Keratinocyte (primary cell): ENCODE measurements at regions not wholly inside any gene's neighbourhood (a gene's known extent, or its start where the extent isn't known, plus 50 kb on each side); places are given as distances from the start of the nearest gene placed in this dataset.

Experiments used
- EZH2 ChIP-seq: IDR thresholded peaks from one replicate; pipeline ENCODE4 v1.6.1; 2012; ENCODE audit warnings: inconsistent platforms, mild to moderate bottlenecking, low read length, moderate library complexity
- TF ChIP-seq, protein P1 (sequence below), 3 experiments: IDR thresholded peaks in 1 of 3; conservative IDR thresholded peaks in 1 of 3; optimal IDR thresholded peaks in 1 of 3; 2 replicates in 2 of 3; 3 replicates in 1 of 3; pipeline versions ENCODE3 to v1.5.1; 2011; ENCODE audit warnings: low read length in 3 of 3, mild to moderate bottlenecking in 3 of 3, moderate library complexity in 2 of 3, control low read depth in 1 of 3, inconsistent platforms in 1 of 3; ENCODE audit not compliant: insufficient read depth in 2 of 3; ENCODE audit errors: extremely low read depth in 1 of 3

DNA sequence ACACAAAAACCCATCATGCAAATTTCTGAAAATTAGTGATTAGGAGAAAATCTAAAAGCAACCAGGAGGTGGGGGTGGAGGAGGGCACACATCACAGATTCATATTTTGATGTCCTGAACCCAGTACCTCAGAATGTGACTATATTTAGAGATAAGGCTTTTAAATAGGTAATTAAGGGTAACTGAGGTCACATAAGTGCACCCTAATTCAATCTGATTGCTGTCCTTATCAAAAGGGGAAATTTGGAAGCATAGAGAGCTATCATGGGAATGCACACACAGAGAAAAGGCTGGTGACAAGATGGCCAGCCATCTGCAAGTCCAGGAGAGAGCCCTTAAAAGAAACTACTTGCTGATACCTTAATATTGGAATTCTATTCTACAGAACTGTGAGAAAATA, 281.8 kb upstream of the UGT8 start:
- TF ChIP-seq, protein P1, sequence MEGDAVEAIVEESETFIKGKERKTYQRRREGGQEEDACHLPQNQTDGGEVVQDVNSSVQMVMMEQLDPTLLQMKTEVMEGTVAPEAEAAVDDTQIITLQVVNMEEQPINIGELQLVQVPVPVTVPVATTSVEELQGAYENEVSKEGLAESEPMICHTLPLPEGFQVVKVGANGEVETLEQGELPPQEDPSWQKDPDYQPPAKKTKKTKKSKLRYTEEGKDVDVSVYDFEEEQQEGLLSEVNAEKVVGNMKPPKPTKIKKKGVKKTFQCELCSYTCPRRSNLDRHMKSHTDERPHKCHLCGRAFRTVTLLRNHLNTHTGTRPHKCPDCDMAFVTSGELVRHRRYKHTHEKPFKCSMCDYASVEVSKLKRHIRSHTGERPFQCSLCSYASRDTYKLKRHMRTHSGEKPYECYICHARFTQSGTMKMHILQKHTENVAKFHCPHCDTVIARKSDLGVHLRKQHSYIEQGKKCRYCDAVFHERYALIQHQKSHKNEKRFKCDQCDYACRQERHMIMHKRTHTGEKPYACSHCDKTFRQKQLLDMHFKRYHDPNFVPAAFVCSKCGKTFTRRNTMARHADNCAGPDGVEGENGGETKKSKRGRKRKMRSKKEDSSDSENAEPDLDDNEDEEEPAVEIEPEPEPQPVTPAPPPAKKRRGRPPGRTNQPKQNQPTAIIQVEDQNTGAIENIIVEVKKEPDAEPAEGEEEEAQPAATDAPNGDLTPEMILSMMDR (optimal IDR thresholded peaks at IDR 0.05 in 1 of 3, IDR thresholded peaks at IDR 0.05 in 1 of 3, conservative IDR thresholded peaks at IDR 0.05 in 1 of 3; ENCODE audit: extremely low read depth in 1 of 3, insufficient read depth in 2 of 3, low read length in 3 of 3): no peak
- no peak for TF ChIP-seq EZH2
